Bronchial epithelial cell (primary cell): ENCODE measurements at regions not wholly inside any gene's neighbourhood (a gene's known extent, or its start where the extent isn't known, plus 50 kb on each side); places are given as distances from the start of the nearest gene placed in this dataset.
"Not testable (repeated sequence)": the region's sequence is repeated elsewhere in the genome, so short reads cannot be mapped to it uniquely, and the experiment has no call there.

Source experiments
- DNase-seq: peaks from one replicate; pipeline ENCODE4 v3.0.0-alpha.2; 2010; ENCODE audit warnings: low read depth
- FAIRE-seq: peaks from 2 replicates; lab custom pipeline; 2011; peaks lifted over from hg19 to GRCh38; lab: Jason Lieb, UNC
- H3K27me3 ChIP-seq: 2 replicates; pipeline ENCODE4 v1.5.1; 2011; ENCODE audit warnings: low read length; ENCODE audit not compliant: control insufficient read depth, insufficient read depth
- H3K36me3 ChIP-seq: 2 replicates; pipeline ENCODE4 v1.5.1; 2011; ENCODE audit warnings: low read length; ENCODE audit not compliant: control insufficient read depth, insufficient read depth
- H3K4me3 ChIP-seq: 2 replicates; pipeline ENCODE4 v1.5.1; 2011; ENCODE audit warnings: mild to moderate bottlenecking, low read depth, low read length, control low read depth

DNA sequence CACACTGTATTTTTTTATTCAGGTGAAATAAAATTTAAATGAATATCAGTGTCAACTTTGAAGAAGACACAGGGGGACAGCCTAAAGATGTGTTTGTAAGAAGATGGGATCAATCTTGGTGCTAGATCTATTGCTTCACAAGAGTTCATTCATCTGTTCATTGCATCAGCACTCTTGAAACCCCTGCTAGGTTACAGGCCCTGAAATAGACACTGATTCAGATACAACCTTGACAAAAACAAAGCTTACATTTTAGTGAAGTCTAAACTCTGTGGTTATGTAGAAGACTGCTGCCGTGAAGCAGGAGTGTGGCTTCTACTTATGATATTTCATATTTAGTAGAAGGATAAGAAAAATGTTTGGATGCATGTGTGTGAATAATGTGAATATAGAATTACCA is 215.9 kb upstream of the LRRC61 start:
- not testable (repeated sequence) for H3K4me3 ChIP-seq, H3K36me3 ChIP-seq, H3K27me3 ChIP-seq, DNase-seq, FAIRE-seq

DNA sequence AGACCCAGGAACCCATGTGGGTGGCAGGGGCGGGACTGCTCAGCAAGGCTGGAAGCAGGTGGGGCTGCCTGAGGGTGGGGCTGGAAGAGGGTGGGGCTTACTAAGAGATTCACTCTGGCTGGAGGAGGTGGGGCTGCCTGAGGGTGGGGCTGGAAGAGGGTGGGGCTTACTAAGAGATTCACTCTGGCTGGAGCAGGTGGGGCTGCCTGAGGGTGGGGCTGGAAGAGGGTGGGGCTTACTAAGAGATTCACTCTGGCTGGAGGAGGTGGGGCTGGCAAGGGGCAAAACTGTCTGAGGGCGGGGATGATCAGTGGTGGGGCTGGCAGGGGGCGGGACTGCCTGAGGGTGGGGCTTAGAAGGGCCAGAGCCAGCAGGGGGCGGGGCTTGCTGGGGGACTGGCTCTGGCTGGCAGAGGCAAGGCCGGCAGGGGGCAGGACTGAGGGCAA is 212.8 kb upstream of the LRRC61 start:
- not testable (repeated sequence) for H3K36me3 ChIP-seq, H3K4me3 ChIP-seq, FAIRE-seq, H3K27me3 ChIP-seq, DNase-seq

DNA sequence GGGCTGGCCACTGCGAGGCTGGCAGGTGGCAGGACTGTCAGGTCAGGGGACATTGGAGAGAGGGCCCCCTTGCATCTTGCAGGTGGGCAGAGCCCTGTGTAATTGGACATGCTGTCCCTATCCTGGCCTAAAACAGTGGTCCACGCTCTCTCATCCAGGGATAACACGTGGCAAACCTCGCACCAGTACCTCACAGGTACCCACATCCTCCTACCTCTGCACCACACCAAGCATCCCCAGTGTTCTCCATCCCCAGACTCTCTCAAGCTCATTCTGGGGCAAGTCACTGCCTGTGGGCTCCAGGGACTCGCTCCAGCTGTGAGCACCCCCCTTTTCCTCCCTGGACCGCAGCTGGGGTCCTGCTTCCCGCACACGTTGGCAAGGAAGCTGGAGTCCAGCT is 212.3 kb upstream of the LRRC61 start:
- not testable (repeated sequence) for DNase-seq, FAIRE-seq, H3K27me3 ChIP-seq, H3K4me3 ChIP-seq, H3K36me3 ChIP-seq

DNA sequence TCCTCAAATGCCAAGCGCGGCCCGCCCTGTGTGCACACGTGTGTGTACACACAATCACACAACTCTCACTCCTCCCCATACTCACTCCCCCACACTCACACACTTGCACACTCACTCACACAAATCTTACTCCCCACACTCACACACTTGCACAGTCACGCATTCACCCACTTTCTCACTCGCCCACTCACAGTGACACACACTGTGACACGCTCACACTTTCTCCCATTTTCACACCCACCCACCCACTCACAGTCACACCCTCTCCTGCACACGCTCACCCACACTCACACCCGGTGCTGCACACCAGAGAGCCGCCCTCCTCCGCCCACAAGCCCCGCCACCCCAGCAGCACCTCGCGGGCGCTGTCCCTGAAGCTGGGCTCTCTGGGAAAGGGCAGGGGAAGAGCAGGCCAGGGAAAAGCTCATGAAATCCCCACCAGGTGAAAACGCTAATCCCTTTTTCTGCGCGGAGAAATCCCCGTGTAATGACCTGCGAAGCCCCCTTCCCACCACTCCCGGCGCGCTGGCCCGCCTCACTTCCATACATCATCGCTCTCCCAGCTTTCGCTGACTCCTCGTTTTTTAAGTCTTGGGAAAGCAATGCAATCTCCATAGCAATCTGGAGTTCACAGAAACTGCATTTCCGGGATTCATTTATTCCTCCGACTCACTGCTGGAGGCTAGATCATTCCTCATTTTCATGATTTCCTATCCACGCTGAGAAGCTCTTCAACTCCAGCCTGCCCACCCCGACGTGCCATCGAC is 211.6 kb upstream of the LRRC61 start:
- DNase-seq, H3K27me3 ChIP-seq, FAIRE-seq: not testable (repeated sequence)

DNA sequence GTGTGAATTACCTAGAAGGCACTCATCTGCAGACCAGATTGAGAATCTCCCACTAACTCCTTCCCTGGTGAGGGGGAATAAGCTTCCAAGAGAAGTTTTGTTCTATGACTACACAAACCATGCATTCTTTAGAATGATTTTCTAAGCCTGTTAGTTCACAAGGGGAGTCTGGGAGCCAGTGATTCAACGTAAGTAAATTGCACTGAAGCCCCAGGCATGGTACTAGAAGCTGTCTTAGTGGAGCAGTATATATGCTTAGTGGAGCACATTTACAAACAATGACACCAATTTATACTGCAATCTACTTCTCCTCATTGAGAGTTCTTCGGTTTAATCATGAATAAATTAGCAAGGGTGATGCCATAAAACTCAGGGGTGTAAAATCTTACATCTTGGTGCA is 209.9 kb upstream of the LRRC61 start:
- not testable (repeated sequence) for FAIRE-seq, H3K4me3 ChIP-seq, H3K36me3 ChIP-seq, DNase-seq, H3K27me3 ChIP-seq

More for the DNA sequence above, 211.6 kb upstream of the LRRC61 start:
- not testable (repeated sequence) for H3K36me3 ChIP-seq, H3K4me3 ChIP-seq

DNA sequence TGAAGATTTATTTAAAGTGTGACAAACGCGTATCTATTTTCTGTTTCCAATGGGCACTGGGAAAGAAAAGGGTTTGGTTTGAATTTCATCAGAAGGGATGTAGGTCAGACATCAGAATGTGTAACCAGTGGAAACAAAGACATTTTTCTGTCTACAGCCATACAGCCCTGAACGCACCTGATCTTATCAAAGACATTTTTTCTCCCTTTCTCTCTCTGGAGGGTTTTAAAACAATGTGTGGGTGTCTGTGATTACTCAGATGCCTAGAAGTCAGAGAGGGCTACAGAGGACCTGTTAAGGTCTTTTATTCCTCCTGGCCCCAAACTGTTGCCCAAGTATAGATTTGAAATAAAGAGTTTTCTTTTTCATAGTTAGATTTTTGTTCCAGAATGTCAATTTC is 208.6 kb upstream of the LRRC61 start:
- not testable (repeated sequence) for H3K4me3 ChIP-seq, DNase-seq, FAIRE-seq, H3K36me3 ChIP-seq, H3K27me3 ChIP-seq

DNA sequence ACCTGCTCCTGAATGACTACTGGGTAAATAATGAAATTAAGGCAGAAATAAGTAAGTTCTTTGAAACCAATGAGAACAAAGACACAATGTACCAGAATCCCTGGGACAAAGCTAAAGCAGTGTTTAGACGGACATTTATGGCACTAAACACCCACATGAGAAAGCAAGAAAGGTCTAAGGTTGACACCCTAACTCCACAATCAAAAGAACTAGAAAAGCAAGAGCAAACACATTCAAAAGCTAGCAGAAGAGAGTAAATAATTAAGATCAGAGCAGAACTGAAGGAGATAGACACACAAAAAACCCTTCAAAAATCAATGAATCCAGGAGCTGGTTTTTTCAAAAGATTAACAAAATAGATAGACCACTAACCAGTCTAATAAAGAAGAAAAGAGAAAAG is 203.2 kb upstream of the LRRC61 start:
- not testable (repeated sequence) for H3K4me3 ChIP-seq, FAIRE-seq, DNase-seq, H3K36me3 ChIP-seq, H3K27me3 ChIP-seq

DNA sequence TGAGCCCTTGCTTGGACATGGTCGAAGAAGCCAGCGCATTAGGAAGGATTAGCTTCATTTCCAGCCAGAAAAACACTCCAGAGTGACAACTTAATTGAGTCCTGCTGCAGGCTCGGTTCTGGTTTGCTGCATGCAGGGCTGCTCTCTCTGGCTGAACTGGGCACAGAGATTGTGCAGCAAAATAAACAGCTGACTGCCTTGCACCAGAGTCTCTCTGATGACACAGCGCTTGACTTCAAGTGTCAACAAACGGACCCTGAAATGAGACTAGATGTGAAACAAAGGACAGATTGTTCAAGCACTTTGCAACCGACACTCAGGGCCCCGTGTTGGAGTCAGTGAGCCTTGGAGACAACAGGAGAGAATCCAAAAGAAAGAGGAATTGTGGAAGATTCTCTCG is 197.3 kb upstream of the LRRC61 start:
- not testable (repeated sequence) for H3K4me3 ChIP-seq, DNase-seq, H3K27me3 ChIP-seq, FAIRE-seq, H3K36me3 ChIP-seq

DNA sequence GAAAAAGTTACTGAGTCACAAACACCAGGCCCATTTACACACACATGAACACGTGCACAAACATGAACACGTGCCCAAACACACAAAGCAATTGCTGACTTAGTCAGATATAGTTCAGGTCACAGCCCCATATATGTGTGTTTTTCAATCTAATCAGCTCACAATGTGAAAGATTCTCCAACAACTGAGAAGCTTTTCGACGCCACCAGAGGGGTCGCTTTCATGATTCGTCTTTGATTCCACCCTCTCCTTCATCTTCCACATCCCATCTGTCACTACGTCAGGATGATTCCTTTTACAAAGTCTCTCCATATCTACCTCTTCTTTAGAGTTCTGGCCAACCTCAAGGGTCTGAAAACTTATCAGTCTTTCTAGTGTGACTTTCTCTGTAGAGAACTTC is 188.7 kb upstream of the LRRC61 start:
- not testable (repeated sequence) for H3K27me3 ChIP-seq, H3K4me3 ChIP-seq, DNase-seq, FAIRE-seq, H3K36me3 ChIP-seq

DNA sequence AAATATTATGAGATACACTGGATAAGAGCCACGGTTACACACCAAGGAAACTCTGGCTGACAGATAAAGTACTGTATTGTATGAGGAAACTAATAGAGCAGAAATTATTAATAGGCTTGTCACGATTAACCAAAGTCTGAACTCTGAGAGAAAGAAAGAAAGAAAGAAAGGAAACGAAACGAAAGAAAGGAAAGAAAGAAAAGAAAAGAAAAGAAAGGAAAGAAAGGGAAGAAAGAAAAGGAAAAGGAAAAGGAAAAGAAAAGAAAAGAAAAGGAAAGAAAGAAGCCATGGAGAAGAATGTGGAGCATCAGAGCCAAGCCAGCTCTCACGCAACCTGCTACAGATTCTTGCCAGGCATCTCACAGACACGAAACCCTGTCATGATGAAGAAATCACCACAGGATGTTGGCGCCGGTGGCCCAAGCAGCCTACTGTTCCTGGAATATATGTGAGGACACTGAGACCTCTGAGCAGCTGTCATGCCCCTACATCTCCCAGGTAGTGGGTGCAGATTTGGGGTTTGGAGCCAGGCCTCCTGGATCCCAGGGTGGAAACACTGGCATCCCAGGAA is 187.4 kb upstream of the LRRC61 start:
- not testable (repeated sequence) for FAIRE-seq, H3K27me3 ChIP-seq, H3K4me3 ChIP-seq, DNase-seq, H3K36me3 ChIP-seq

DNA sequence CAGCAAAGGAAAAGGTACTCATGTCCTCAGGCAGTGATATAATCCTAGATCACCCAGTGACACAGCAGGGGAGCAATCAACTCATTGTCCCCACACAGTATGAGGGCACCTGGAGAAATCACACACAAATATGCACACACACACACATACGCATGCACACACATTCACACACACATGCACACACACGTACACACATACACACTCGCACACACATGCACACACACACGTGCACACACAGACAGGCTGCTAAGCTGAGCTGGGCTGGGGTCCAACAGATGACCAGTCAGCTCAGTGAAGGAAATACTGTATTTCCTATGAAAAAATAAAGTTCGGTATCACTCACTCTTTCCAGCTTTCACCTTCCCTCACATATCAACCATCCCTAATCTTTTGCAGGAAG is 183.3 kb upstream of the LRRC61 start:
- peak; percentile 93 for FAIRE-seq
- not testable (repeated sequence) for DNase-seq, H3K27me3 ChIP-seq, H3K36me3 ChIP-seq, H3K4me3 ChIP-seq

DNA sequence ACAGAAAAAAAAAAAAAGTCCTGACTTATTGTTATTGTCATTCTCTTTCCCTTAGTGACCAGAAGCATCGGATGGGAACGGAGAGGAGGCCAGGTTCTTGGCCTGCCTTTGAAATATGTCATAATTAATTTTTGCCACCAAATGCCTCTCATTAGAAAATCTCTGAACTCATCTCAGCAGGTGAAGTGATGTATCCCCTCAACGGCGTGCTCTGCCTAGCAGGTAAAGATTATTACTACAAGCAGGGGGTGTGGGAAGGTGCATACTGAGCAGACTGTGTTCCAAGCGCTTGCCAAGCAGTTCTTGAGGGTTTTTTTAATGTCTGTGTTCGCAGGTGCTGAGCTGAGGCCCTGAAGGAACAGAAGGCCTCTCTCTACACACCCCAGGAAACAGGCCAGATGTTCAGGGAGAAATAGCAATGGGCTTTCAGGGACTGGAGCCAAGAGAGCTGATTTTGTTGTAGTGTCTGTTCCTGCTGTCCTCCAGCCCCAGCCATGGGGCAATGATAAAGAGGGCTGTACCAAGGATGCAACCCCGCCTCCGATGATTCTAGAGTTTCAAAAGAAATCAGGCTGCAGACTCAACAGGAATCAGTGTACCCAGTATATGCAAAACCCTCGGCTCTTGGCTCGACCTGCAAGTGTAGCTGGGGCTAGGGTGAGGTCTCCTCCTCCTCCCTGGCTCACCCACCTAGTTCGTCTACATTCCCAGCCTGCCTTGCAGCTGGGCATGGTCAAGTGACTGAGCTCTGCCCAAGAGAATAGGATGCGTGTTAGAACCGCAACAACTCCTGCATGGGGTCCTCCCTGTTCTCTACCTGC is 181.4 kb upstream of the LRRC61 start:
- not testable (repeated sequence) for DNase-seq, H3K4me3 ChIP-seq, H3K27me3 ChIP-seq, H3K36me3 ChIP-seq
- FAIRE-seq: peak; percentile 40

DNA sequence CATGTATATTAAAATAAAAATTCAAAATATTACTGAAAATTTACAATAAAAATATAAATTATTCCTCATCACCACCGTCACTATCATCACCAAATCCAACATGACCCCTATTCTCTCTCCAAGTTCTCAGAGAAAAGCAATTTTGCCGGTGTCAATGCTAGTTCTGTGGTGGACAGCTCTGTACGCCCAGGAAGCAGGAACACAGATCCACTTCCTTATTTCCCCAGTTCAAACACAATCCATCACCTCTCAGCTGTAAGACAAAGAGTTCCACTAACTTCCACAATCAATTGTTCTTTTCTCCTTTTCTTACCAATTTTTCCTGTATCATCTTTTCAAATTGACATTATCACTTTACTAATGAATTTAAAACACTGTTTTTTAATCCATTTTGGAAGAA is 177.0 kb upstream of the LRRC61 start:
- not testable (repeated sequence) for H3K27me3 ChIP-seq, H3K36me3 ChIP-seq, FAIRE-seq, DNase-seq, H3K4me3 ChIP-seq

DNA sequence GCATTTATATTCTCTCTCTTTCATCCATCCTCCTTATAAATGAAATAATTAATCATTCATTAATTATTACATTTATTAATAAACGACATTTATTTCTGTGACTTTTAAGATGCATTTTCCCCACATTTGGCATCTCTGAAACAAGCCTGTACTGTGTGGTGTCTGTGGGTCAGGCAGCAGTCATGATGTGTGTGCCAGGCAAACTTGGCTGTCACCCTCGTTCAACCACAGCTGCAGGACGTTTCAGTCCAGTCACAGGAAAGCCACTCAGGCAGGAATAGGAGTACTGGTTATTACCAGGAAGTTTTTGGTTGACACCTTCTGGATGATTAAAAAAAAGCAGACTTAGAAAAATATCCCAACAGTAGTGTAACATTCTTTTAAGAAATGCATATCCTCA is 175.6 kb upstream of the LRRC61 start:
- DNase-seq, FAIRE-seq: not testable (repeated sequence)

More for the DNA sequence above, 175.6 kb upstream of the LRRC61 start:
- not testable (repeated sequence) for H3K27me3 ChIP-seq, H3K4me3 ChIP-seq, H3K36me3 ChIP-seq
